ENCODE measurements at regions not wholly inside any gene's neighbourhood (a gene's known extent, or its start where the extent isn't known, plus 50 kb on each side); places are given as distances from the start of the nearest gene placed in this dataset.

- ATAC-seq (no peak), DNase-seq (ENCODE audit: low spot score) (no peak)
Measured at GRCh38 chr1:115183158-115183557, 93.9 kb upstream of the TSPAN2 start.

GRCh38 chr1:115182012-115182715, 92.9 kb upstream of the TSPAN2 start:
- ATAC-seq: no peak
- no peak for DNase-seq (ENCODE audit: low spot score)

- no peak for DNase-seq (ENCODE audit: low spot score)
- ATAC-seq: no peak
Measured at GRCh38 chr1:115181231-115181630, 91.9 kb upstream of the TSPAN2 start.

- ATAC-seq: no peak
Measured at GRCh38 chr1:115179397-115180079, 90.2 kb upstream of the TSPAN2 start.

GRCh38 chr1:115176189-115176588, 86.9 kb upstream of the TSPAN2 start:
- ATAC-seq: no peak
- no peak for DNase-seq (ENCODE audit: low spot score)

More at GRCh38 chr1:115179397-115180079, 90.2 kb upstream of the TSPAN2 start:
- no peak for DNase-seq (ENCODE audit: low spot score)

- DNase-seq (ENCODE audit: low spot score) (no peak), ATAC-seq (no peak)
Measured at GRCh38 chr1:115175596-115175995, 86.3 kb upstream of the TSPAN2 start.

GRCh38 chr1:115173151-115173550, 83.8 kb upstream of the TSPAN2 start:
- ATAC-seq: no peak

GRCh38 chr1:115172270-115172669, 83.0 kb upstream of the TSPAN2 start:
- ATAC-seq (no peak), DNase-seq (ENCODE audit: low spot score) (no peak)

More at GRCh38 chr1:115173151-115173550, 83.8 kb upstream of the TSPAN2 start:
- no peak for DNase-seq (ENCODE audit: low spot score)

- ATAC-seq: no peak
Measured at GRCh38 chr1:115170961-115171392, 81.7 kb upstream of the TSPAN2 start.

GRCh38 chr1:115170377-115170776, 81.1 kb upstream of the TSPAN2 start:
- DNase-seq (ENCODE audit: low spot score) (no peak), ATAC-seq (no peak)

More at GRCh38 chr1:115170961-115171392, 81.7 kb upstream of the TSPAN2 start:
- DNase-seq (ENCODE audit: low spot score): no peak

- DNase-seq (ENCODE audit: low spot score) (no peak), ATAC-seq (no peak)
Measured at GRCh38 chr1:115168026-115168425, 78.7 kb upstream of the TSPAN2 start.

- ATAC-seq: no peak
- DNase-seq (ENCODE audit: low spot score): no peak
Measured at GRCh38 chr1:115166531-115167091, 77.3 kb upstream of the TSPAN2 start.

- no peak for ATAC-seq
- DNase-seq (ENCODE audit: low spot score): no peak
Measured at GRCh38 chr1:115165776-115166175, 76.5 kb upstream of the TSPAN2 start.

- DNase-seq (ENCODE audit: low spot score) (no peak), ATAC-seq (no peak)
Measured at GRCh38 chr1:115164940-115165705, 75.8 kb upstream of the TSPAN2 start.

GRCh38 chr1:115164484-115164883, 75.2 kb upstream of the TSPAN2 start:
- ATAC-seq (no peak), DNase-seq (ENCODE audit: low spot score) (no peak)

GRCh38 chr1:115160728-115161127, 71.4 kb upstream of the TSPAN2 start:
- DNase-seq (ENCODE audit: low spot score): no peak
- ATAC-seq: no peak

GRCh38 chr1:115159958-115160357, 70.7 kb upstream of the TSPAN2 start:
- DNase-seq (ENCODE audit: low spot score): no peak
- ATAC-seq: no peak

GRCh38 chr1:115158181-115158580, 68.9 kb upstream of the TSPAN2 start:
- DNase-seq (ENCODE audit: low spot score) (no peak), ATAC-seq (no peak)

- no peak for DNase-seq (ENCODE audit: low spot score)
- no peak for ATAC-seq
Measured at GRCh38 chr1:115156826-115157468, 67.6 kb upstream of the TSPAN2 start.

- DNase-seq (ENCODE audit: low spot score) (no peak), ATAC-seq (peak; percentile 40)
Measured at GRCh38 chr1:115153966-115154557, 64.8 kb upstream of the TSPAN2 start.

All from left lobe of liver (tissue), 2 donors.